ENCODE measurements at regions not wholly inside any gene's neighbourhood (a gene's known extent, or its start where the extent isn't known, plus 50 kb on each side); places are given as distances from the start of the nearest gene placed in this dataset.
"Not testable (repeated sequence)": the region's sequence is repeated elsewhere in the genome, so short reads cannot be mapped to it uniquely, and the experiment has no call there.

- DNase-seq (ENCODE audit: low spot score), result no peak
- intact Hi-C loops (cut with DNase I), result no loop called here
Observed at GRCh38 chr3:43236008-43236407, 50.3 kb upstream of the SNRK start.

GRCh38 chr3:43233062-43233461 lies 53.3 kb upstream of the SNRK start:
- intact Hi-C loops (cut with DNase I), result no loop called here

GRCh38 chr3:43231276-43232000 lies 54.9 kb upstream of the SNRK start:
- intact Hi-C loops (cut with DNase I), result no loop called here
- no peak for DNase-seq (ENCODE audit: low spot score)

More at GRCh38 chr3:43233062-43233461, 53.3 kb upstream of the SNRK start:
- DNase-seq (ENCODE audit: low spot score), result no peak

- DNase-seq (ENCODE audit: low spot score); intact Hi-C loops (cut with DNase I): not testable (repeated sequence)
Observed at GRCh38 chr3:43229865-43230264, 56.5 kb upstream of the SNRK start.

- intact Hi-C loops (cut with DNase I); DNase-seq (ENCODE audit: low spot score): not testable (repeated sequence)
Observed at GRCh38 chr3:43227685-43228084, 58.7 kb upstream of the SNRK start.

GRCh38 chr3:43224405-43225073 lies 61.8 kb upstream of the SNRK start:
- intact Hi-C loops (cut with DNase I), result no loop called here

GRCh38 chr3:43223670-43224364 lies 62.5 kb upstream of the SNRK start:
- no peak for DNase-seq (ENCODE audit: low spot score)
- intact Hi-C loops (cut with DNase I), result loop anchor here in 1 of 2 donors (2.0 kb wide), 1 partner anchor 63 kb away; no protein-coding TSS in a partner anchor

More at GRCh38 chr3:43224405-43225073, 61.8 kb upstream of the SNRK start:
- no peak for DNase-seq (ENCODE audit: low spot score)

GRCh38 chr3:43222590-43222989 lies 63.8 kb upstream of the SNRK start:
- intact Hi-C loops (cut with DNase I), result loop anchor here in 1 of 2 donors (2.0 kb wide), 1 partner anchor 62 kb away; no protein-coding TSS in a partner anchor
- no peak for DNase-seq (ENCODE audit: low spot score)

GRCh38 chr3:43221076-43221475 lies 65.3 kb upstream of the SNRK start:
- no peak for DNase-seq (ENCODE audit: low spot score)
- intact Hi-C loops (cut with DNase I), result no loop called here

- DNase-seq (ENCODE audit: low spot score), result no peak
- intact Hi-C loops (cut with DNase I), result loop anchor here in 1 of 2 donors (10.0 kb wide), 1 partner anchor 295 kb away; no protein-coding TSS in a partner anchor
Observed at GRCh38 chr3:43219616-43220015, 66.7 kb upstream of the SNRK start.

- intact Hi-C loops (cut with DNase I), result loop anchor here in 1 of 2 donors (10.0 kb wide), 1 partner anchor 296 kb away; no protein-coding TSS in a partner anchor
- no peak for DNase-seq (ENCODE audit: low spot score)
Observed at GRCh38 chr3:43218921-43219320, 67.4 kb upstream of the SNRK start.

GRCh38 chr3:43218156-43218555 lies 68.2 kb upstream of the SNRK start:
- intact Hi-C loops (cut with DNase I), result loop anchor here in 1 of 2 donors (10.0 kb wide), 1 partner anchor 297 kb away; no protein-coding TSS in a partner anchor

GRCh38 chr3:43217633-43218032 lies 68.7 kb upstream of the SNRK start:
- intact Hi-C loops (cut with DNase I), result loop anchor here in 1 of 2 donors (10.0 kb wide), 1 partner anchor 297 kb away; no protein-coding TSS in a partner anchor
- DNase-seq (ENCODE audit: low spot score), result no peak

More at GRCh38 chr3:43218156-43218555, 68.2 kb upstream of the SNRK start:
- no peak for DNase-seq (ENCODE audit: low spot score)

- DNase-seq (ENCODE audit: low spot score), result no peak
- intact Hi-C loops (cut with DNase I), result loop anchor here in 1 of 2 donors (10.0 kb wide), 1 partner anchor 298 kb away; no protein-coding TSS in a partner anchor
Observed at GRCh38 chr3:43217206-43217605, 69.1 kb upstream of the SNRK start.

- intact Hi-C loops (cut with DNase I), result loop anchor here in 1 of 2 donors (2.0 to 10.0 kb wide), 2 partner anchors 39 to 299 kb away; no protein-coding TSS in a partner anchor
- DNase-seq (ENCODE audit: low spot score), result no peak
Observed at GRCh38 chr3:43215663-43216275, 70.6 kb upstream of the SNRK start.

GRCh38 chr3:43215138-43215537 lies 71.2 kb upstream of the SNRK start:
- DNase-seq (ENCODE audit: low spot score), result no peak

GRCh38 chr3:43214616-43215015 lies 71.7 kb upstream of the SNRK start:
- intact Hi-C loops (cut with DNase I), result loop anchor here in 1 of 2 donors (2.0 to 10.0 kb wide), 2 partner anchors 38 to 300 kb away; no protein-coding TSS in a partner anchor
- DNase-seq (ENCODE audit: low spot score), result no peak

More at GRCh38 chr3:43215138-43215537, 71.2 kb upstream of the SNRK start:
- intact Hi-C loops (cut with DNase I), result loop anchor here in 1 of 2 donors (2.0 to 10.0 kb wide), 2 partner anchors 38 to 300 kb away; no protein-coding TSS in a partner anchor

GRCh38 chr3:43213631-43214030 lies 72.7 kb upstream of the SNRK start:
- intact Hi-C loops (cut with DNase I), result loop anchor here in 1 of 2 donors (2.0 to 10.0 kb wide), 2 partner anchors 37 to 301 kb away; no protein-coding TSS in a partner anchor

More at GRCh38 chr3:43213631-43214030, 72.7 kb upstream of the SNRK start:
- DNase-seq (ENCODE audit: low spot score), result no peak

Data from posterior vena cava (tissue), 2 donors.